Esophagus muscularis mucosa (tissue), 4 donors: ENCODE measurements at regions not wholly inside any gene's neighbourhood (a gene's known extent, or its start where the extent isn't known, plus 50 kb on each side); places are given as distances from the start of the nearest gene placed in this dataset.

Experiments used
- CTCF ChIP-seq, 3 experiments: fragments of 200-600 bp in 2 of 3; fragments of 450-650 bp in 1 of 3; sonication (generic) in 2 of 3; IDR thresholded peaks; one replicate each; pipeline ENCODE4 v1.5.1; 2017 to 2019; ENCODE audit warnings: antibody characterized with exemption in 3 of 3, mild to moderate bottlenecking in 2 of 3, moderate library complexity in 1 of 3
- EP300 ChIP-seq: sonication (generic); formaldehyde crosslinking; IDR thresholded peaks from one replicate; pipeline ENCODE4 v1.6.1; 2017; ENCODE audit warnings: antibody characterized with exemption
- POLR2AphosphoS5 ChIP-seq, 2 donors: sonication (generic); formaldehyde crosslinking; IDR thresholded peaks; one replicate each; pipeline ENCODE4 v1.6.1; 2017; ENCODE audit warnings: antibody characterized with exemption in 2 of 2

GRCh38 chr7:15128716-15129115 is 226.2 kb upstream of the DGKB start:
- TF ChIP-seq CTCF (IDR thresholded peaks at IDR 0.05), result no peak
- no peak for TF ChIP-seq POLR2AphosphoS5 (IDR thresholded peaks at IDR 0.05)
- TF ChIP-seq EP300, result no peak
